RWPE1 (cell line): ENCODE measurements at regions not wholly inside any gene's neighbourhood (a gene's known extent, or its start where the extent isn't known, plus 50 kb on each side); places are given as distances from the start of the nearest gene placed in this dataset.
A peak's percentile ranks its signal among the peaks of the same experiment; 100 is the strongest.
"Not testable (repeated sequence)": the region's sequence is repeated elsewhere in the genome, so short reads cannot be mapped to it uniquely, and the experiment has no call there.

Experiments used
- CTCF ChIA-PET: fragments of 350-600 bp; sonication (Branson Sonifier 250); formaldehyde crosslinking; extraction: SDS; loops from one replicate; lab custom pipeline; 2021; lab: Yijun Ruan, JAX
- POLR2A ChIA-PET: fragments of 400-600 bp; formaldehyde crosslinking; extraction: SDS; loops from one replicate; lab custom pipeline; 2020; ENCODE audit warnings: antibody characterized with exemption; ENCODE audit not compliant: low non-redundant PET; lab: Yijun Ruan, JAX
- DNase-seq: peaks from one replicate; pipeline ENCODE4 v3.0.0; 2012; ENCODE audit warnings: low spot score
- H3K27ac ChIP-seq: fragments of 450-650 bp; 2 replicates; pipeline ENCODE4 v1.5.1; 2017
- TF ChIP-seq, protein P1 (sequence below): fragments of 450-650 bp; conservative IDR thresholded peaks from 2 replicates; pipeline ENCODE4 v1.5.1; 2017; ENCODE audit warnings: low read depth, mild to moderate bottlenecking

DNA sequence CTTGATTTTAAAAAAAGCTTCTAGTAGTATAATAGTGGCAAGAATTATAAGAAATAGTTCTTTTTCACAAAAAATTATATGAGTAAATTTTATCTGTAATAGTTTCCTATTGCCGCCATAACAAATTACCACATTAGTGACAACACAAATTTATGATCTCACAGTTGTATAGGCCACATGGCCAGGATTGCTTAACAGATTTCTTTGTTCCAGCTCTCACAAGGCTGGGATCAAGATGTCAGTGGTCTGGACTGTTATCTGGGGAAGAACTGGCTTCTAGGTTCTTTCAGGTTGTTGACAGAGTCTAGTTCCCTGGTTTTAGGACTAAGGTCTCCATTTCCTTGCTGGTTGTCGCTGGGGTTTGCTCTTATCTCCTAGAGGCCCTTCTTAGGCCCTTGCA, 236.4 kb downstream of the USP25 start:
- H3K27ac ChIP-seq: no peak overlapping the region
- ChIA-PET POLR2A (no interaction called here), CTCF (no interaction called here)
- TF ChIP-seq, protein P1, sequence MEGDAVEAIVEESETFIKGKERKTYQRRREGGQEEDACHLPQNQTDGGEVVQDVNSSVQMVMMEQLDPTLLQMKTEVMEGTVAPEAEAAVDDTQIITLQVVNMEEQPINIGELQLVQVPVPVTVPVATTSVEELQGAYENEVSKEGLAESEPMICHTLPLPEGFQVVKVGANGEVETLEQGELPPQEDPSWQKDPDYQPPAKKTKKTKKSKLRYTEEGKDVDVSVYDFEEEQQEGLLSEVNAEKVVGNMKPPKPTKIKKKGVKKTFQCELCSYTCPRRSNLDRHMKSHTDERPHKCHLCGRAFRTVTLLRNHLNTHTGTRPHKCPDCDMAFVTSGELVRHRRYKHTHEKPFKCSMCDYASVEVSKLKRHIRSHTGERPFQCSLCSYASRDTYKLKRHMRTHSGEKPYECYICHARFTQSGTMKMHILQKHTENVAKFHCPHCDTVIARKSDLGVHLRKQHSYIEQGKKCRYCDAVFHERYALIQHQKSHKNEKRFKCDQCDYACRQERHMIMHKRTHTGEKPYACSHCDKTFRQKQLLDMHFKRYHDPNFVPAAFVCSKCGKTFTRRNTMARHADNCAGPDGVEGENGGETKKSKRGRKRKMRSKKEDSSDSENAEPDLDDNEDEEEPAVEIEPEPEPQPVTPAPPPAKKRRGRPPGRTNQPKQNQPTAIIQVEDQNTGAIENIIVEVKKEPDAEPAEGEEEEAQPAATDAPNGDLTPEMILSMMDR: no peak
- DNase-seq: no peak

DNA sequence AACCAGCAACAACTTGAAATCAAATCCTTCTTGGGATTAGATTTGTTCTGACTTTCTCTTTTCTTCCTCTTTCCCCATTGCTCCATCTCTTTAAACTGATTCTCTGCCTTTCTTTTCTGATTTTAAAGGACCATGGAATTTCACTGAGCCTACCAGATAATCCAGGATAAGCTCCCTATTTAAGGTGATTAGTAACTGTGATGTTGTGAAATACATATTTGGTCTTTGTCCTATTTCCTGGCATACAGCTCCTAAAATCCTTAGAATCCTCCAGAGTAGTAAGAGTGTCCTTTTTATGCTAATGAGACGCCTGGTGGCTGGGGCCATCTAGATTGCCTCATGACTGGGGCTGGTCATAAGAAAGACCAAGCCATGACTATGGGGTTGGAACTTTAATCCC, 236.9 kb downstream of the USP25 start:
- no peak overlapping the region for H3K27ac ChIP-seq
- CTCF ChIA-PET: no interaction called here
- no peak for DNase-seq
- TF ChIP-seq, protein P1: no peak
- POLR2A ChIA-PET: no interaction called here

GRCh38 chr21:15967661-15968060, 237.9 kb downstream of the USP25 start:
- TF ChIP-seq, protein P1: no peak
- CTCF ChIA-PET: no interaction called here
- H3K27ac ChIP-seq: no peak overlapping the region
- POLR2A ChIA-PET: no interaction called here
- DNase-seq: peak; percentile 53

DNA sequence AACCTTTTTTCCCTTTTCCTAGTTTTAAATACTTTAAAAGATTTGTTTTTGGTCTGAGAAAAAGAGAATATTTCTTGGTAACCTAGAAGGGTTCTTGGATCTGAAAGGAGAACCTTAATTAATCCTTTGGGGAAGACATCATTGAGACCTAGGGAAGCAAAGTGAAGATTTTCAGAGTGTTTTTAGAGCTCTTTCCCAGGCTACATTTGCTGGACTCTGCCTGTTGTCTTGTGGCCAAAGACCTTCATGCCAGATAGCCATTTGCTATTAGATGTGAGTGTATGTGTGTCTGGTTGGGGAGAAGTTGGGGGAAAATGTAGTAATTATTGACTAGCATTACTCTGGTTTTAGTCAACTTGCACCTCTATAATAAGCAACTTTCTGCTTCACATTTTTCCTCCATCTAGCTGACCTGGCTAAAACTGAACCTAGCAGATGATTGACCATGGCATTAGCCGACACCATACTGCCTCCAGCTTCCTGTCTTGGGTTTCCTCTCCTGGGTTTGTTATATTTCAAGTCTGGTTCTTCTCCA, 239.1 kb downstream of the USP25 start:
- ChIA-PET POLR2A (no interaction called here), CTCF (no interaction called here)
- no peak for DNase-seq
- no peak overlapping the region for H3K27ac ChIP-seq
- TF ChIP-seq, protein P1: no peak

DNA sequence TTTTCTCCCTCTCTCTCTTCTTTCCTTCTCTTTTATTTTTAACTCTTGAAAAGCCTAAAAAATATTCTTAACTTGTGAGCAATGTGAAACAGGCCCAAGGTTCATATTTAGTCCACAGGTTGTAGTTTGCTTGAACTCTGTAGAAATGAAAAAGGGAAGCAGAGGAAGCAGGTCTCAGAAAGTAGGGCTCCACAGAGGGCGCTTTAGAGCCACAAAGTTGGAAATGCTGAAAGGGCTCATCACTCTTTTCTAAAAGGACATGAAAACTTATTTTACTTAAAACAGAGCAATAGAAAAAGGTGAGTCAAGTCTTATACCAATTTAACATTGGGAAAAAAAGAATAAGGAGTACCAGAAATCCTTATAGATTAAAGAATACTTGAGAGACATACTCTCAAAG, 247.0 kb downstream of the USP25 start:
- H3K27ac ChIP-seq: no peak overlapping the region
- no peak for DNase-seq
- TF ChIP-seq, protein P1: no peak
- POLR2A ChIA-PET: no interaction called here
- CTCF ChIA-PET: no interaction called here

DNA sequence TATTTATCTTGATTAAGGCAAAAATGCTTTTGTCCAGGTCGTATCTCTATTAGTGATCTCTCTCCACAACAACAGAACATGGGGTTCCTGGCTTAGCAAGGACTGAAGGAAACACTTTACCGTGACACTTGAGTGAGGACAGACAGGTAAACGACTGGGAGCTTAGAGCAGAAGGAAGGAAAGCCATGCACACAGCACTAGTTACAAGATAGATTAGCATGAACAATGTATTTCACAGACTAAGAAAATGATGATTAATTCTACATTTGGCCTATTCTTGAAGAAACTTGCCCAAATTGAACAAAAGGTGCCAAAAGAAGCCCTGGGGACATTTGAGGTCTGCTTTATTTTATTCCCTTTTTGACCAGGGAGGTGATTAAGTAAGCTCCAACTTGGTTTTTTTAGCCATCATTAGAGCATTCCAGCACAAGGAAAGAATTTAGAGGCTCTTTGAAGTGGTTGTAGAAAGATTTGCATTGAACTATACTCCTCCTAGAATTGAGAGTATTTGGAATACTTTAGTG, 248.5 kb downstream of the USP25 start:
- TF ChIP-seq, protein P1: no peak
- ChIA-PET CTCF (interaction anchor here (0.9 kb wide), 1 partner anchor 296 kb away, joined by 4 read pairs; no protein-coding TSS in a partner anchor), POLR2A (no interaction called here)
- H3K27ac ChIP-seq: no peak overlapping the region
- no peak for DNase-seq

DNA sequence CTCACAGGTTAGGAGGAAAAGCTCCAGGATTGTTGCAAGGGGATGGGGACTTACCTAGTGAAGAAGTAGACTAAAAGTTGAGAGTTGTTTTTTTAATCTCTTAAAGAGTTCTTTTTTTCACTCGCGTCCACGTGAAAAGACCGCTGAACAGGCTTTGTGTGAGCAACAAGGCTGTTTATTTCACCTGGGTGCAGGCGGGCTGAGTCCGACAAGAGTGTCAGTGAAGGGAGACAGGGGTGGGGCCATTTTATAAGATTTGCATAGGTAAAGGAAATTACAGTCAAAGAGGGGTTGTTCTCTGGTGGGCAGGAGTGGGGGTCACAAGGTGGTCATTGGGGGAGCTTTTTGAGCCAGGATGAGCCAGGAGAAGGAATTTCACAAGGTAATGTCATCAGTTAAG, 249.7 kb downstream of the USP25 start:
- CTCF ChIA-PET, DNase-seq, H3K27ac ChIP-seq, POLR2A ChIA-PET: not testable (repeated sequence)
